MM.1S (cell line): ENCODE measurements at regions not wholly inside any gene's neighbourhood (a gene's known extent, or its start where the extent isn't known, plus 50 kb on each side); places are given as distances from the start of the nearest gene placed in this dataset.

ENCODE experiments used
- CTCF ChIP-seq: fragments of 300-600 bp; sonication (generic); IDR thresholded peaks from 2 replicates; pipeline ENCODE4 v1.5.1; 2016; ENCODE audit warnings: antibody characterized with exemption, low read length, mixed read lengths
- EZH2 ChIP-seq: fragments of 300-600 bp; sonication (generic); optimal IDR thresholded peaks from 2 replicates; pipeline ENCODE3; 2017; ENCODE audit warnings: low read depth, mild to moderate bottlenecking, antibody characterized with exemption, low read length, mixed read lengths
- EZH2phosphoT487 ChIP-seq: fragments of 300-600 bp; sonication (generic); IDR thresholded peaks from 2 replicates; pipeline ENCODE4 v1.6.1; 2018; ENCODE audit warnings: antibody characterized with exemption, low read length

- no peak for TF ChIP-seq CTCF
- TF ChIP-seq EZH2 = no peak
- no peak for TF ChIP-seq EZH2phosphoT487
These were observed 160.2 kb upstream of the CDH6 start for GRCh38 chr5:31033295-31033694.
